Ascending aorta (tissue), 2 donors: ENCODE measurements at regions not wholly inside any gene's neighbourhood (a gene's known extent, or its start where the extent isn't known, plus 50 kb on each side); places are given as distances from the start of the nearest gene placed in this dataset.

Experiments
- DNase-seq, 2 donors: peaks; one replicate each; pipeline ENCODE4 v3.0.0-alpha.2; 2019; ENCODE audit warnings: low spot score in 2 of 2
- H3K27ac ChIP-seq, 2 donors: fragments of 200-600 bp; sonication (generic); one replicate each; pipeline ENCODE4 v1.5.1; 2016 to 2017; ENCODE audit warnings: mild to moderate bottlenecking in 1 of 2
- H3K27me3 ChIP-seq: fragments of 200-600 bp; sonication (generic); one replicate; pipeline ENCODE4 v1.5.1; 2017
- H3K36me3 ChIP-seq, 2 donors: fragments of 200-600 bp; sonication (generic); one replicate each; pipeline ENCODE4 v1.5.1; 2016
- H3K4me1 ChIP-seq, 2 donors: fragments of 200-600 bp; sonication (generic); one replicate each; pipeline ENCODE4 v1.5.1; 2016 to 2017; ENCODE audit warnings: mild to moderate bottlenecking in 1 of 2
- H3K4me3 ChIP-seq, 2 donors: fragments of 200-600 bp; sonication (generic); one replicate each; pipeline ENCODE4 v1.5.1; 2016 to 2017; ENCODE audit warnings: mild to moderate bottlenecking in 1 of 2
- H3K9me3 ChIP-seq, 2 donors: fragments of 200-600 bp; sonication (generic); one replicate each; pipeline ENCODE4 v1.5.1; 2016
- intact Hi-C: fragments of 100-400 bp; cut with DNase I; formaldehyde crosslinking; loops from one replicate; pipeline ENCODE4 v1.15.1; 2023
- TF ChIP-seq, protein P1 (sequence below), 3 experiments: fragments of 200-600 bp in 2 of 3; fragments of 450-650 bp in 1 of 3; sonication (generic) in 2 of 3; IDR thresholded peaks; one replicate each; pipeline ENCODE4 v1.5.1; 2016 to 2019; ENCODE audit warnings: antibody characterized with exemption in 3 of 3, mild to moderate bottlenecking in 1 of 3, moderate library complexity in 1 of 3

DNA sequence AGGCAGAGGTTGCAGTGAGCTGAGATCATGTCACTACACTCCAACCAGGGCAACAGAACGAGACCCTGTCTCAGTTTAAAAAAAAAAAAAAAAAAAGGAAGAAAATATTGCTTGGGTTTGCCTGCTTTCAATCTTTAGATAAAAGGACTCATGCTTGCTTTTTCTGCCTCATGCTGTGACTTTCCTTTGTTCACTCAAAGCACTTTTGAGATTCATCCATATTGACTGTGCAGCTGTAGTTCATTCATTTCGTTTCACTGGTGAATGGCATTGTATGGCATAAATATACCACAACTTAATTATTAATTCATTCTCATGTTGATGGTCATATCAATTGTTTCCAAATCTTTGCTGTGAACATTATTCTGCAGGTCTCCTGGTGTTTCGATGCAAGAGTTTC is 97.6 kb upstream of the NFE2L3 start:
- H3K4me1 ChIP-seq: no peaks in the 10 kb centered on the region
- no peaks in the 10 kb centered on the region for H3K27me3 ChIP-seq
- intact Hi-C loops: loop anchor here (10.0 kb wide), 1 partner anchor 70 kb away; no protein-coding TSS in a partner anchor
- no peaks in the 10 kb centered on the region for H3K9me3 ChIP-seq
- no peak overlapping the region for H3K4me3 ChIP-seq
- H3K36me3 ChIP-seq: no peaks in the 10 kb centered on the region
- no peak overlapping the region for H3K27ac ChIP-seq
- TF ChIP-seq, protein P1, sequence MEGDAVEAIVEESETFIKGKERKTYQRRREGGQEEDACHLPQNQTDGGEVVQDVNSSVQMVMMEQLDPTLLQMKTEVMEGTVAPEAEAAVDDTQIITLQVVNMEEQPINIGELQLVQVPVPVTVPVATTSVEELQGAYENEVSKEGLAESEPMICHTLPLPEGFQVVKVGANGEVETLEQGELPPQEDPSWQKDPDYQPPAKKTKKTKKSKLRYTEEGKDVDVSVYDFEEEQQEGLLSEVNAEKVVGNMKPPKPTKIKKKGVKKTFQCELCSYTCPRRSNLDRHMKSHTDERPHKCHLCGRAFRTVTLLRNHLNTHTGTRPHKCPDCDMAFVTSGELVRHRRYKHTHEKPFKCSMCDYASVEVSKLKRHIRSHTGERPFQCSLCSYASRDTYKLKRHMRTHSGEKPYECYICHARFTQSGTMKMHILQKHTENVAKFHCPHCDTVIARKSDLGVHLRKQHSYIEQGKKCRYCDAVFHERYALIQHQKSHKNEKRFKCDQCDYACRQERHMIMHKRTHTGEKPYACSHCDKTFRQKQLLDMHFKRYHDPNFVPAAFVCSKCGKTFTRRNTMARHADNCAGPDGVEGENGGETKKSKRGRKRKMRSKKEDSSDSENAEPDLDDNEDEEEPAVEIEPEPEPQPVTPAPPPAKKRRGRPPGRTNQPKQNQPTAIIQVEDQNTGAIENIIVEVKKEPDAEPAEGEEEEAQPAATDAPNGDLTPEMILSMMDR (IDR thresholded peaks at IDR 0.05): no peak
- DNase-seq: no peak

GRCh38 chr7:26055241-26055640 is 96.8 kb upstream of the NFE2L3 start:
- intact Hi-C loops: loop anchor here (10.0 kb wide), 1 partner anchor 70 kb away; no protein-coding TSS in a partner anchor
- TF ChIP-seq, protein P1 (IDR thresholded peaks at IDR 0.05): no peak

GRCh38 chr7:26060733-26061677 is 91.0 kb upstream of the NFE2L3 start:
- no peaks in the 10 kb centered on the region for H3K36me3 ChIP-seq

More at GRCh38 chr7:26055241-26055640, 96.8 kb upstream of the NFE2L3 start:
- Histone ChIP-seq H3K4me3 (no peak overlapping the region), H3K36me3 (no peaks in the 10 kb centered on the region), H3K9me3 (no peaks in the 10 kb centered on the region), H3K4me1 (no peaks in the 10 kb centered on the region), H3K27me3 (no peaks in the 10 kb centered on the region), H3K27ac (no peak overlapping the region)
- no peak for DNase-seq

DNA sequence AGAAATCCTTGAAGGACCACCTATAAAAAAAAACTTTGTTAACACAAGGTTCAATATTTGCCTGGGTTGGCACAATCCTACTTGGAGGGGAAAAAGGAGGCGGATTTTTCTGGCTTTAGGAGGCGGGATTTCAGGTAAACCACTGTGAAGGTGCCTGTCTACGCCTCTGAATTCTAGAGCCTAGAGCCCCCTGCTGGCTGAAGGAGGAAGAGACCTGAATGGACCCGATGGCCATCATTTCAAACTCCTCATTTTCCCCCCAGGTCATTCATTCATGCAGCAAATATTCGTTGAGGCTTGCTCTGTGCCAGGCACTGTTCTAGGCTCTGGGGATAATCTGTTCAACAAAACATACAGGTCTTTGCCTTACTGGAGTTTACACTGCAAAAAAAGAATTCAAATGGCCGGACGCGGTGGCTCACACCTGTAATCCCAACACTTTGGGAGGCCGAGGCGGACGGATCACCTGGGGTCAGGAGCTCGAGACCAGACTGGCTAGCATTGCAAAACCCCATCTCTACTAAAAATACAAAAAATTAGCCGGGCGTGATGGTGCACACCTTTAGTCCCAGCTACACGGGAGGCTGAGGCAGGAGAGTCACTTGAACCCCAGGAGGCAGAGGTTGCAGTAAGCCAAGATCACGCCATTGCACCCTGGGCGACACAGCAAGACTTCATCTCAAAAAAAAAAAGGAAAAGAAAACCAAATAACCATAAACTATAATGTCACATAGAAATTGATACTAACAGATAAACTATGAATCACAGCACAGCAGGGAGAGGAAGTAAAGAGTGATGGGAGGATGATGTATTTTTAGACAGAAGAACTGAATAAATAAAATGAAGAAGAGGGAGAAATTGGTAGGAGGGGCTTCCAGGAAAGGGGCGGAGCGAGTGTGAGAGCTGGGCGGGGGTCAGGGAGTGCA is 90.1 kb upstream of the NFE2L3 start:
- TF ChIP-seq, protein P1 (IDR thresholded peaks at IDR 0.05): peak; percentile 21 to 61 (median 54)
- Histone ChIP-seq H3K36me3 (no peaks in the 10 kb centered on the region), H3K4me1 (no peaks in the 10 kb centered on the region), H3K27me3 (no peaks in the 10 kb centered on the region), H3K9me3 (no peaks in the 10 kb centered on the region), H3K4me3 (no peak overlapping the region), H3K27ac (no peak overlapping the region)
- intact Hi-C loops: loop anchor here (1.0 kb wide), 1 partner anchor 170 kb away; no protein-coding TSS in a partner anchor
- DNase-seq: peak in 1 of 2 donors; percentile 74

More at GRCh38 chr7:26060733-26061677, 91.0 kb upstream of the NFE2L3 start:
- Histone ChIP-seq H3K9me3 (no peaks in the 10 kb centered on the region), H3K27me3 (no peaks in the 10 kb centered on the region), H3K4me3 (no peak overlapping the region), H3K4me1 (no peaks in the 10 kb centered on the region), H3K27ac (no peak overlapping the region)
- intact Hi-C loops: loop anchor here (1.0 kb wide), 1 partner anchor 169 kb away; no protein-coding TSS in a partner anchor
- DNase-seq: no peak
- TF ChIP-seq, protein P1 (IDR thresholded peaks at IDR 0.05): no peak

GRCh38 chr7:26065652-26066051 is 86.3 kb upstream of the NFE2L3 start:
- H3K27ac ChIP-seq: no peak overlapping the region
- H3K27me3 ChIP-seq: no peaks in the 10 kb centered on the region
- H3K4me1 ChIP-seq: no peaks in the 10 kb centered on the region
- TF ChIP-seq, protein P1 (IDR thresholded peaks at IDR 0.05): no peak
- no peaks in the 10 kb centered on the region for H3K36me3 ChIP-seq
- no peak for DNase-seq
- H3K4me3 ChIP-seq: no peak overlapping the region
- intact Hi-C loops: no loop called here
- no peaks in the 10 kb centered on the region for H3K9me3 ChIP-seq
